Daoy (cell line): ENCODE measurements at regions not wholly inside any gene's neighbourhood (a gene's known extent, or its start where the extent isn't known, plus 50 kb on each side); places are given as distances from the start of the nearest gene placed in this dataset.
A peak's percentile ranks its signal among the peaks of the same experiment; 100 is the strongest.
"Not testable (repeated sequence)": the region's sequence is repeated elsewhere in the genome, so short reads cannot be mapped to it uniquely, and the experiment has no call there.

ENCODE experiments used
- DNase-seq: peaks from one replicate; pipeline ENCODE4 v3.0.0-alpha.2; 2015; ENCODE audit warnings: low read depth

GRCh38 chr7:65744406-65744805 is 128.5 kb upstream of the VKORC1L1 start:
- DNase-seq, result no peak

DNA sequence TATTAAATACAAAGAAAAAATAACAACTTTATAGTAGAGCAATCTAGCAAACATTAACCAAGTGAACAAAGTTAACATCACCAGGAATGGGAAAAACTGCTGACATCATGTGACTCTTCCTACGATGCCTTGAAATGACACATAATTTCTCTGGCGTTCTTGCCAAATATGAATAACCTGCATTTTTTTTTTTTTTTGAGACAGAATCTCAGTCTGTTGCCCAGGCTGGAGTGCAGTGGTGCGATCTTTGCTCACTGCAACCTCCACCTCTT is 126.5 kb upstream of the VKORC1L1 start:
- DNase-seq, result no peak

GRCh38 chr7:65749039-65749438 is 123.8 kb upstream of the VKORC1L1 start:
- no peak for DNase-seq

DNA sequence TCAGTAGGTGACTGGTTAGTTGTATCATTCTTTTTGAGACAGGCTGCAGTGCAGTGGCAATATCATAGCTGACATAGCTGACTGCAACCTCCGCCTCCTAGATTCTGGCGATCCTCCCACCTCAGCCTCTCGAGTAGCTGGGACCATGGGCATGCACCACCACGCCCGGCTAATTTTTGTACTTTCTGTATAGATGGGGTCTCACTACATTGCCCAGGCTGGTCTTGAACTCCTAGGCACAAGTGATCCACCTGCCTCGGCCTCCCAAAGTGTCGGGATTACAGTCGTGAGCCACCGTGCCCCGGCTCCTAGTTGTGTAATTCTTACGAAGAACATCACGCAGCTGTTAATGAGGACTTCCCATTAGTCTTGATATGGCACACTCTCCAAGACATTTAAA is 123.4 kb upstream of the VKORC1L1 start:
- DNase-seq, result no peak

DNA sequence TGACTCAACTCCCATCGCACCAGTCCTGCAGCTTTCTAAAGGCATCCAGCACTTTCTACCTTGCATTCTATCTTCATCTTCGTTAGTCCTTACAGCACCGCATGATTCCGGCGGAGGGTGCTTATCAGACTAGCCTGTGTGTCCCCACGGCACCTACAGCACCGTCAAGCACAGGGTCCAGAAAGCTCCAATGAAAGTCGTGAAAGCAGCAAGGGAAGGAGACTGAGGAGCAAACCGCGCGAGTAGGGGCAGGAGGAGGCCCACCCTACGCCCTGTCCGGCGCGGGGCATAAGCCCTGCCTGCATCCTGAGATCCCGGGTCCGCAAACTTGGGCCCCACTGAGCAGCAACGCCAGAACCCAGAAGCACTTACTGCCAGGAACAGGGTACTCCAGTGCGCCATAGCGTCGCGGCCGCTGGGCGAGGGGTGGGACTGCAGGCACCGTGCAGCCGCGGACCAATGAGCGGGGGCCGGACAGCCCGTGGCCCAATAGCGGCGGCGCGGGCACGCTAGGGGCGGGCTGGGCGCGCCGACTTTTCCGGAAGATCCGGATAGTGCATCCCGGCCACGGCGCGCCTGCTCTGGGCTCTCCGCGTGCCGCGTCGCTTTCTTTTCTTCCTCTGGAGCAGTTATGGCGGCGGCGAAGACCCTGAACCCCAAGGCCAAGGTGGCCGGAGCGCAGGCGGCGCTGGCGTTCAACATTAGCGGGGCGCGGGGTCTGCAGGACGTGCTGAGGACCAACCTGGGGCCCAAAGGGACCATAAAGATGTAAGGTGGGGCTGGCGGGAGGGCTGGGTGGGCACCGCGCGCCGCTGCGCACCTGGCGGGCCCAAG is 122.1 kb upstream of the VKORC1L1 start:
- peak; percentile 99 for DNase-seq

- not testable (repeated sequence) for DNase-seq
Observed at GRCh38 chr7:65754070-65754469, 118.8 kb upstream of the VKORC1L1 start.

DNA sequence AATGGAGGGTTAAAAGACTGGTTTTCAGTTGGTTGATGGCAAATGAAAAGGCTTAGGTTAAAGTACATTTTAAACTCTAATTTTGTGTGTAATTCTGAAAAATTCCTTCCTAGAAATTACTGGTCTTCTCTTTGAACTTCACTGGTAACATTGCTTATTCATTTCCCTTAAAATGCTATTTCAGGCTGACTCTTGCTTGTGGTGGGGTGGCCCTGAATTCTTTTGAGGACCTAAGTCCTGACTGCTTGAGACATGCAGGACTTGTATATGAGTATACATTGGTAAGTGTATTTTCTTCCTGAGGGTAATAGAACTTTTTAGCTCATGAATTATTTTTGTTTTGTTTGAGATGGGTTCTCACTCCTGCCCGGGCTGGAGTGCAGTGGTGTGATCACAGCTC is 113.9 kb upstream of the VKORC1L1 start:
- not testable (repeated sequence) for DNase-seq

- DNase-seq, result not testable (repeated sequence)
Observed at GRCh38 chr7:65762712-65763111, 110.2 kb upstream of the VKORC1L1 start.

- peak; percentile 26 for DNase-seq
Observed at GRCh38 chr7:65763114-65763513, 109.8 kb upstream of the VKORC1L1 start.

GRCh38 chr7:65770473-65771225 is 102.2 kb upstream of the VKORC1L1 start:
- DNase-seq, result peak; percentile 99

DNA sequence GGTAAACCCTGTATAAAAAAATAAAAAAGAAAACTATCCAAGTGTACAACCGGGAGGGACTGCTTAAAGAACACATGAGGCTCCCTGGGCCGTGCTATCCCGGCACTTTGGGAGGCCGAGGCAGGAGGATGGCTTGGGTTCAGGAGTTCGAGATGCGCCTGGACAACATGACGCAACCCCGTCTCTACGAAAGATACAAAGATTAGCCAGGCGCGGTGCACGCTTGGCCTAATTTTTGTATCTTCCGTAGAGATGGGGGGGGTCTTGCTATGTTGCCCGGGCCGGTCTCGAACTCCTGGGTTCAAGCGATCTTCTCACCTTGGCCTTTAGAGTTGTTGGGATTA is 101.7 kb upstream of the VKORC1L1 start:
- peak; percentile 14 for DNase-seq

DNA sequence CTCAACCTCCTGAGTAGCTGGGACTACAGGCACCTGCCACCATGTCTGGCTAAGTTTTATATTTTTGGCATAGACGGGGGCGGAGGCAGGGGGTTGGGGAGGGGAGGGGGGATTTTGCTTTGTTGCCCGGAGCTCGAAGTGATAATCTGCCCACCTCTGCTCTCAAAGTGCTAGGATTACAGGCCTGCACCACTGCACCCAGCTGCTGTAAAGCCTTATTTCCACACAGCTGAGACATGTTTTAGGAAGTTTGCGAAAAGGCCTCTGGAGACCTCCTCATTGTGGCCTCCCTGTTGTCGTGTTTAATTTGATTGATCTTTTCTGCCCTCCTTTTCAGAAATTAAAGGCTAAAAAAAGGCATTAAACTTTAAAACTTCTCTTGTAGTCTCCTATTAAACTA is 96.2 kb upstream of the VKORC1L1 start:
- DNase-seq, result not testable (repeated sequence)

DNA sequence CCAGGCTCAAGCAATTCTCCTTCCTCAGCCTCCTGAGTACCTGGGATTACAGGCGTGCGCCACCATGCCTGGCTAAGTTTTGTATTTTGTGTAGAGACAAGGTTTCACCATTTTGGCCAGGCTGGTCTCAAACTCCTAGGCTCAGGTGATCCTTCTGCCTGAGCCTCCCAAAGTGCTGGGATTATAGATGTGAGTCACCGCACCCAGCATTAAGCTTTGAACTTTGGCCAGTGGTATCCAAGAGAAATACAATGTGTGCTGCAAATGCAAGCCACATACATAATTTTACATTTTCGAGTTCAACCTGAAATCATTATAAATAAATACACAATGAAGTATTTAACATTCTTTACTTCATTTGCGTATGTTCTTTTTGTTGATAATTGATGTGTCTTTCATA is 82.9 kb upstream of the VKORC1L1 start:
- DNase-seq, result not testable (repeated sequence)

- DNase-seq, result not testable (repeated sequence)
Observed at GRCh38 chr7:65791788-65792187, 81.1 kb upstream of the VKORC1L1 start.

- DNase-seq, result not testable (repeated sequence)
Observed at GRCh38 chr7:65792726-65793125, 80.1 kb upstream of the VKORC1L1 start.

GRCh38 chr7:65794671-65795391 is 78.0 kb upstream of the VKORC1L1 start:
- DNase-seq, result not testable (repeated sequence)

DNA sequence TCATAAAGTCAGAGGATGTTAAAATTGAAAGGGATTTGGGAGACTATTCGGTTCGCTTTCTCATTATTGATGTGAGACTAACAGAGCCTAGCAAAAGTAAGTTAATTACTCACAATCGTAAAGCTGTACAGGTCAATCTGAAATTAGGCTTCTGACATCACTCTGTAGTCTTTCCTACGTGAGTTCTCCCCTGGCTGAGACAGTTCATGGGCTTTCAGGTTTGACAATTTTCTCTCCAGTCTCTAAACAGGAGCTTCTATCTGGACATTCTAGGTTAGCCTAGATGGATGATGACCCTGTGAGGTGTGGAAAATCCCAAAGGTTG is 77.5 kb upstream of the VKORC1L1 start:
- DNase-seq, result not testable (repeated sequence)

DNA sequence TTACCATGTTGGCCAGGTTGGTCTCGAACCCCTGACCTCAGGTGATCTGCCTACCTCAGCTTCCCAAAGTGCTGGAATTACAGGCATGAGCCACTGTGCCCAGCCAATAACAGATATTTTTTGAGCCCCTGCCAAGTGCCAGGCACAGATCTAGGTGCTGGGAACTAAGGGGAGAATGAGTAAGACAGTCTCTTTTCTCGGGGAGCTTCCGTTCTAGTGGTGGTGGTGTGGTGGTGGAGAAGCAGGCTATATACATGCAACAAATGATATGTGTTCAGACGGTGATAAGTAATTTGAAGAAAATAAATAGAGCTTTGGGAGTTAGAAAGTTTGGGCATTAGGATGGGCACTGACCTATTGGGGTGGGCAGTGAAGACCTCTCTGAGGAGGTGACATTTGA is 76.7 kb upstream of the VKORC1L1 start:
- DNase-seq, result no peak

DNA sequence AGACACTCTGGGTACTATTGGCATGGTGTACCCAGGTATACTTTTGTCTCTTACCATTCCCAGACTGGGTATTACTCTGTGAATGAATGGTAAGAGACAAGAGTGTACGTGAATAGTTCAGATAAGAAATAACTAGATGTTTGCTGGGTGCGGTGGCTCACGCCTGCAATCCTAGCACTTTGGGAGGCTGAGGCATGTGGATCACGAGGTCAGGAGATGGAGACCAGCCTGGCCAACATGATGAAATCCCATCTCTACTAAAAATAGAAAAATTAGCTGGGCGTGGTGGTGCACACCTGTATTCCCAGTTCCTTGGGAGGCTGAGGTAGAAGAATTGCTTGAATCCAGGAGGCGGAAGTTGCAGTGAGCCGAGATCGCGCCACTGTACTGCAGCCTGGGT is 75.8 kb upstream of the VKORC1L1 start:
- DNase-seq, result not testable (repeated sequence)

GRCh38 chr7:65797566-65797965 is 75.3 kb upstream of the VKORC1L1 start:
- DNase-seq, result not testable (repeated sequence)

GRCh38 chr7:65798111-65799075 is 74.5 kb upstream of the VKORC1L1 start:
- peak; percentile 79 for DNase-seq

- DNase-seq, result not testable (repeated sequence)
Observed at GRCh38 chr7:65800191-65800590, 72.7 kb upstream of the VKORC1L1 start.
